ENCODE measurements at regions not wholly inside any gene's neighbourhood (a gene's known extent, or its start where the extent isn't known, plus 50 kb on each side); places are given as distances from the start of the nearest gene placed in this dataset.

DNA sequence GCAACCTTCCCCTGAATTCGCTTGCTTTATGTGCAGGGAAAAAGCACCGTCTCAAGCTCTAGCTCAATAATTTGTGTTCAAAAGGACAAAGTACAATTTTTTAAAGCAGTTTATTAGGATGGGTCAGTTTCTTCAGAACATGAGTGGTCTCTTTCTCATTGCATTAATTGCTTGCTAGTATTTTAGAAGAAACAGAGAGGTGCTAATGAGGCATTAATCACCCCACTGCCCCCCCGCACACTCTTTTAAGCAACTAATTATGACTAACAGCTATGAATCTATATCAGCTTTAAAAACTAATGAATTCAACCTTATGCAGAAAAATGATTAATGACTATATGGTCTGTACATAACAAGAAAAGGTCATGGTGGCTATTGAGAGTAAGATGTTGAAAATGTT lies 262.1 kb upstream of the ST6GAL2 start:
- H3K4me1 Mint-ChIP-seq, result no peaks in the 10 kb centered on the region
- no peak for DNase-seq
- Histone ChIP-seq H3K4me2 (replicated peaks; ENCODE audit: extremely low read depth, low read length, poor library complexity, severe bottlenecking) (no peak overlapping the region), H3K36me3 (replicated peaks in 1 of 2; ENCODE audit: control insufficient read depth in 1 of 2, insufficient read depth in 2 of 2, low read length in 2 of 2) (no peaks in the 10 kb centered on the region), H3K27me3 (ENCODE audit: control insufficient read depth in 2 of 2, insufficient read depth in 2 of 2, low read length in 2 of 2) (no peaks in the 10 kb centered on the region), H3K4me1 (ENCODE audit: control insufficient read depth in 1 of 2, insufficient read depth in 2 of 2, low read length in 2 of 2) (no peaks in the 10 kb centered on the region), H3K9ac (ENCODE audit: insufficient read depth, low read length, poor library complexity, severe bottlenecking) (no peak overlapping the region), H2AFZ (ENCODE audit: insufficient read depth, low read depth, low read length, poor library complexity, severe bottlenecking) (no peak overlapping the region), H3K27ac (ENCODE audit: low read depth in 1 of 2, low read length in 2 of 2) (no peak overlapping the region), H3K4me3 (replicated peaks in 1 of 3; ENCODE audit: low read depth in 2 of 3, low read length in 3 of 3) (no peak overlapping the region), H4K20me1 (ENCODE audit: insufficient read depth, low read length) (no peaks in the 10 kb centered on the region), H3K9me3 (replicated peaks in 1 of 2; ENCODE audit: control insufficient read depth in 1 of 2, insufficient read depth in 1 of 2, low read length in 2 of 2) (peaks cover 5 to 12% of the 10 kb centered on the region in 2 donors), H3K79me2 (ENCODE audit: insufficient read depth, low read length) (no peaks in the 10 kb centered on the region)
- TF ChIP-seq, protein P1, sequence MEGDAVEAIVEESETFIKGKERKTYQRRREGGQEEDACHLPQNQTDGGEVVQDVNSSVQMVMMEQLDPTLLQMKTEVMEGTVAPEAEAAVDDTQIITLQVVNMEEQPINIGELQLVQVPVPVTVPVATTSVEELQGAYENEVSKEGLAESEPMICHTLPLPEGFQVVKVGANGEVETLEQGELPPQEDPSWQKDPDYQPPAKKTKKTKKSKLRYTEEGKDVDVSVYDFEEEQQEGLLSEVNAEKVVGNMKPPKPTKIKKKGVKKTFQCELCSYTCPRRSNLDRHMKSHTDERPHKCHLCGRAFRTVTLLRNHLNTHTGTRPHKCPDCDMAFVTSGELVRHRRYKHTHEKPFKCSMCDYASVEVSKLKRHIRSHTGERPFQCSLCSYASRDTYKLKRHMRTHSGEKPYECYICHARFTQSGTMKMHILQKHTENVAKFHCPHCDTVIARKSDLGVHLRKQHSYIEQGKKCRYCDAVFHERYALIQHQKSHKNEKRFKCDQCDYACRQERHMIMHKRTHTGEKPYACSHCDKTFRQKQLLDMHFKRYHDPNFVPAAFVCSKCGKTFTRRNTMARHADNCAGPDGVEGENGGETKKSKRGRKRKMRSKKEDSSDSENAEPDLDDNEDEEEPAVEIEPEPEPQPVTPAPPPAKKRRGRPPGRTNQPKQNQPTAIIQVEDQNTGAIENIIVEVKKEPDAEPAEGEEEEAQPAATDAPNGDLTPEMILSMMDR (IDR thresholded peaks at IDR 0.05), result no peak
- intact Hi-C loops (cut with micrococcal nuclease), result no loop called here
- H3K27ac Mint-ChIP-seq, result no peak overlapping the region
- peaks cover 2 to 13% (median 8%) of the 10 kb centered on the region in 7 donors for H3K9me3 Mint-ChIP-seq
- no peaks in the 10 kb centered on the region for H3K27me3 Mint-ChIP-seq (ENCODE audit: low read depth in 3 of 3)
- no peak overlapping the region for H3K4me3 Mint-ChIP-seq
- H3K36me3 Mint-ChIP-seq, result no peaks in the 10 kb centered on the region
- WGBS (ENCODE audit: insufficient coverage), result no CpG with 5 or more reads among the region's 3 CpGs

GRCh38 chr2:107148496-107148895 lies 262.5 kb upstream of the ST6GAL2 start:
- no peaks in the 10 kb centered on the region for H3K36me3 ChIP-seq (replicated peaks in 1 of 2; ENCODE audit: control insufficient read depth in 1 of 2, insufficient read depth in 2 of 2, low read length in 2 of 2)
- no peak overlapping the region for H3K4me2 ChIP-seq (replicated peaks; ENCODE audit: extremely low read depth, low read length, poor library complexity, severe bottlenecking)
- no peak overlapping the region for H2AFZ ChIP-seq (ENCODE audit: insufficient read depth, low read depth, low read length, poor library complexity, severe bottlenecking)
- intact Hi-C loops (cut with micrococcal nuclease), result no loop called here
- TF ChIP-seq, protein P1 (IDR thresholded peaks at IDR 0.05), result no peak
- no peak overlapping the region for H3K4me3 ChIP-seq (replicated peaks in 1 of 3; ENCODE audit: low read depth in 2 of 3, low read length in 3 of 3)
- no peak overlapping the region for H3K4me3 Mint-ChIP-seq
- H3K27me3 ChIP-seq (ENCODE audit: control insufficient read depth in 2 of 2, insufficient read depth in 2 of 2, low read length in 2 of 2), result no peaks in the 10 kb centered on the region
- H3K27me3 Mint-ChIP-seq (ENCODE audit: low read depth in 3 of 3), result peaks cover 0 to 2% (median 0%) of the 10 kb centered on the region in 3 donors
- H3K27ac ChIP-seq (ENCODE audit: low read depth in 1 of 2, low read length in 2 of 2), result no peak overlapping the region
- H3K4me1 Mint-ChIP-seq, result no peaks in the 10 kb centered on the region
- H3K4me1 ChIP-seq (ENCODE audit: control insufficient read depth in 1 of 2, insufficient read depth in 2 of 2, low read length in 2 of 2), result no peaks in the 10 kb centered on the region
- 100% methylated on average over 1 of the region's 3 CpGs for WGBS (ENCODE audit: insufficient coverage)
- H3K79me2 ChIP-seq (ENCODE audit: insufficient read depth, low read length), result no peaks in the 10 kb centered on the region
- no peak overlapping the region for H3K9ac ChIP-seq (ENCODE audit: insufficient read depth, low read length, poor library complexity, severe bottlenecking)
- DNase-seq, result no peak
- peaks cover 5 to 12% of the 10 kb centered on the region in 2 donors for H3K9me3 ChIP-seq (replicated peaks in 1 of 2; ENCODE audit: control insufficient read depth in 1 of 2, insufficient read depth in 1 of 2, low read length in 2 of 2)
- H3K9me3 Mint-ChIP-seq, result peaks cover 2 to 13% (median 7%) of the 10 kb centered on the region in 7 donors
- H4K20me1 ChIP-seq (ENCODE audit: insufficient read depth, low read length), result no peaks in the 10 kb centered on the region
- no peak overlapping the region for H3K27ac Mint-ChIP-seq
- H3K36me3 Mint-ChIP-seq, result no peaks in the 10 kb centered on the region

Measured in CD14-positive monocyte (primary cell).